ENCODE measurements at regions not wholly inside any gene's neighbourhood (a gene's known extent, or its start where the extent isn't known, plus 50 kb on each side); places are given as distances from the start of the nearest gene placed in this dataset.

GRCh38 chr19:28159065-28159464 lies 1053.9 kb downstream of the UQCRFS1 start:
- no peak for TF ChIP-seq POLR2A (IDR thresholded peaks at IDR 0.05)
- TF ChIP-seq CTCF (IDR thresholded peaks at IDR 0.05 in 8 of 11, conservative IDR thresholded peaks at IDR 0.05 in 3 of 11): no peak

Data from spleen (tissue), 7 donors.